ENCODE measurements at regions not wholly inside any gene's neighbourhood (a gene's known extent, or its start where the extent isn't known, plus 50 kb on each side); places are given as distances from the start of the nearest gene placed in this dataset.
A peak's percentile ranks its signal among the peaks of the same experiment; 100 is the strongest.

- no peak for DNase-seq
Measured at GRCh38 chr4:54496412-54496811, 161.3 kb upstream of the KIT start.

GRCh38 chr4:54497947-54498346 is 159.8 kb upstream of the KIT start:
- no peak for DNase-seq

- DNase-seq: no peak
Measured at GRCh38 chr4:54498661-54499111, 159.1 kb upstream of the KIT start.

- no peak for DNase-seq
Measured at GRCh38 chr4:54499308-54500074, 158.3 kb upstream of the KIT start.

GRCh38 chr4:54505362-54505761 is 152.4 kb upstream of the KIT start:
- DNase-seq: no peak

GRCh38 chr4:54505996-54506395 is 151.8 kb upstream of the KIT start:
- no peak for DNase-seq

- DNase-seq: peak; percentile 39
Measured at GRCh38 chr4:54509057-54509456, 148.7 kb upstream of the KIT start.

GRCh38 chr4:54513204-54513603 is 144.6 kb upstream of the KIT start:
- no peak for DNase-seq

- no peak for DNase-seq
Measured at GRCh38 chr4:54513741-54514140, 144.0 kb upstream of the KIT start.

GRCh38 chr4:54516556-54517215 is 141.1 kb upstream of the KIT start:
- no peak for DNase-seq

GRCh38 chr4:54517781-54518444 is 139.8 kb upstream of the KIT start:
- DNase-seq: no peak

- no peak for DNase-seq
Measured at GRCh38 chr4:54525602-54526001, 132.2 kb upstream of the KIT start.

GRCh38 chr4:54526560-54526959 is 131.2 kb upstream of the KIT start:
- no peak for DNase-seq

GRCh38 chr4:54527532-54527931 is 130.2 kb upstream of the KIT start:
- peak; percentile 24 for DNase-seq

- peak; percentile 88 for DNase-seq
Measured at GRCh38 chr4:54539500-54540029, 118.2 kb upstream of the KIT start.

GRCh38 chr4:54540931-54541330 is 116.8 kb upstream of the KIT start:
- DNase-seq: no peak

- DNase-seq: no peak
Measured at GRCh38 chr4:54541426-54542118, 116.2 kb upstream of the KIT start.

- no peak for DNase-seq
Measured at GRCh38 chr4:54542119-54542438, 115.7 kb upstream of the KIT start.

GRCh38 chr4:54542540-54543041 is 115.2 kb upstream of the KIT start:
- no peak for DNase-seq

GRCh38 chr4:54543088-54543795 is 114.5 kb upstream of the KIT start:
- no peak for DNase-seq

GRCh38 chr4:54545663-54546424 is 111.9 kb upstream of the KIT start:
- no peak for DNase-seq

Data from NCI-H146 (cell line).